DND-41 (cell line): ENCODE measurements at regions not wholly inside any gene's neighbourhood (a gene's known extent, or its start where the extent isn't known, plus 50 kb on each side); places are given as distances from the start of the nearest gene placed in this dataset.

ENCODE experiments used
- ATAC-seq: fragments of 200-7000 bp; cut with Tn5 transposase; 3 replicates; pipeline ENCODE4 v1.9.1; 2021; ENCODE audit warnings: low read depth; ENCODE audit not compliant: insufficient read depth
- DNase-seq: peaks from one replicate; pipeline ENCODE4 v3.0.0-alpha.2; 2020
- H2AFZ ChIP-seq: 2 replicates; pipeline ENCODE4 v1.6.0; 2012; ENCODE audit warnings: low read depth, low read length
- H3K27ac ChIP-seq: 2 replicates; pipeline ENCODE4 v1.5.1; 2012; ENCODE audit warnings: low read length, inconsistent platforms
- H3K27me3 ChIP-seq: fragments of 200-600 bp; sonication (generic); 2 replicates; pipeline ENCODE4 v1.6.0; 2012; ENCODE audit warnings: low read length, mild to moderate bottlenecking, inconsistent platforms; ENCODE audit not compliant: insufficient read depth, poor library complexity
- H3K36me3 ChIP-seq: 2 replicates; pipeline ENCODE4 v1.5.1; 2012; ENCODE audit warnings: low read length, inconsistent platforms; ENCODE audit not compliant: insufficient read depth
- H3K4me1 ChIP-seq: 2 replicates; pipeline ENCODE4 v1.5.1; 2012; ENCODE audit warnings: mild to moderate bottlenecking, low read length; ENCODE audit not compliant: insufficient read depth
- H3K4me2 ChIP-seq: 2 replicates; pipeline ENCODE4 v1.6.0; 2012; ENCODE audit warnings: mild to moderate bottlenecking, moderate library complexity, low read length, inconsistent platforms; ENCODE audit not compliant: insufficient read depth
- H3K4me3 ChIP-seq, 2 experiments: fragments of 200-600 bp in 1 of 2; shearing (Covaris generic) in 1 of 2; 2 replicates each; pipeline ENCODE4 v1.5.1; 2012 to 2016; ENCODE audit warnings: inconsistent platforms in 2 of 2, low read length in 2 of 2, mild to moderate bottlenecking in 2 of 2, low read depth in 1 of 2, moderate library complexity in 1 of 2
- H3K79me2 ChIP-seq: 2 replicates; pipeline ENCODE4 v1.6.0; 2012; ENCODE audit warnings: low read length, inconsistent platforms; ENCODE audit not compliant: insufficient read depth
- H3K9ac ChIP-seq: 2 replicates; pipeline ENCODE4 v1.6.0; 2012; ENCODE audit warnings: low read depth, mild to moderate bottlenecking, inconsistent platforms, low read length, moderate library complexity
- H3K9me3 ChIP-seq: 2 replicates; pipeline ENCODE4 v1.5.1; 2012; ENCODE audit warnings: low read length, moderate library complexity, mild to moderate bottlenecking, inconsistent platforms; ENCODE audit not compliant: insufficient read depth, severe bottlenecking
- H4K20me1 ChIP-seq: 2 replicates; pipeline ENCODE4 v1.6.0; 2012; ENCODE audit warnings: low read length; ENCODE audit not compliant: insufficient read depth
- EZH2 ChIP-seq: IDR thresholded peaks from 3 replicates; pipeline ENCODE4 v1.6.1; 2012; ENCODE audit warnings: borderline replicate concordance, low read depth, mild to moderate bottlenecking, moderate library complexity, low read length, inconsistent platforms; ENCODE audit not compliant: severe bottlenecking
- TF ChIP-seq, protein P1 (sequence below): IDR thresholded peaks from 2 replicates; pipeline ENCODE4 v1.5.1; 2012; ENCODE audit warnings: borderline replicate concordance, low read length, moderate library complexity, mild to moderate bottlenecking; ENCODE audit not compliant: poor library complexity, severe bottlenecking; ENCODE audit errors: extremely low read depth

DNA sequence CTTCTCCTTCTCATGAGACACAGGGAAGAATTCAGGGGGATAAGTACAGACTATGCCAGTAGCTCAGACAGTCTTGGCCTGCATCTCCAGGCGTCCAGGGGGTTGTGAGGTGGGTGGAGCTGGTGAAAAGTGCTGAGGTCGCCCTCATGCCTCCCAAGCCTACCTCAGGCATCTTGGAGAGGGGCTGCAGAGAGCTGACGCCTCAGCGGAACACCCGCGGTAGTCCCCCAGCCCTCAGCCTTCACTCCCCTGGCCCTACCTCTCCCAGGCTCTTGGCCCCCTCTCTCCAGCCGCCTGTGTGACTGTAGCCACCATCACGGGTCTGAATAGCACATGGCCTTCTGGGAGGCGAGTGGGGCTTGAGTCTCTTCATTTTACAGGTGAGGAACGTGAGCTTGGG is 59.8 kb upstream of the DLK1 start:
- H3K4me3 ChIP-seq, result no peak overlapping the region
- H3K27ac ChIP-seq, result no peak overlapping the region
- DNase-seq (no peak), ATAC-seq (no peak)
- no peaks in the 10 kb centered on the region for H3K79me2 ChIP-seq
- H3K27me3 ChIP-seq, result peaks cover 15% of the 10 kb centered on the region
- H3K4me2 ChIP-seq, result no peak overlapping the region
- H2AFZ ChIP-seq, result no peak overlapping the region
- H3K9me3 ChIP-seq, result no peaks in the 10 kb centered on the region
- H3K4me1 ChIP-seq, result no peaks in the 10 kb centered on the region
- TF ChIP-seq, protein P1, sequence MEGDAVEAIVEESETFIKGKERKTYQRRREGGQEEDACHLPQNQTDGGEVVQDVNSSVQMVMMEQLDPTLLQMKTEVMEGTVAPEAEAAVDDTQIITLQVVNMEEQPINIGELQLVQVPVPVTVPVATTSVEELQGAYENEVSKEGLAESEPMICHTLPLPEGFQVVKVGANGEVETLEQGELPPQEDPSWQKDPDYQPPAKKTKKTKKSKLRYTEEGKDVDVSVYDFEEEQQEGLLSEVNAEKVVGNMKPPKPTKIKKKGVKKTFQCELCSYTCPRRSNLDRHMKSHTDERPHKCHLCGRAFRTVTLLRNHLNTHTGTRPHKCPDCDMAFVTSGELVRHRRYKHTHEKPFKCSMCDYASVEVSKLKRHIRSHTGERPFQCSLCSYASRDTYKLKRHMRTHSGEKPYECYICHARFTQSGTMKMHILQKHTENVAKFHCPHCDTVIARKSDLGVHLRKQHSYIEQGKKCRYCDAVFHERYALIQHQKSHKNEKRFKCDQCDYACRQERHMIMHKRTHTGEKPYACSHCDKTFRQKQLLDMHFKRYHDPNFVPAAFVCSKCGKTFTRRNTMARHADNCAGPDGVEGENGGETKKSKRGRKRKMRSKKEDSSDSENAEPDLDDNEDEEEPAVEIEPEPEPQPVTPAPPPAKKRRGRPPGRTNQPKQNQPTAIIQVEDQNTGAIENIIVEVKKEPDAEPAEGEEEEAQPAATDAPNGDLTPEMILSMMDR, result no peak
- TF ChIP-seq EZH2, result no peak
- no peaks in the 10 kb centered on the region for H3K36me3 ChIP-seq
- H3K9ac ChIP-seq, result no peak overlapping the region
- no peaks in the 10 kb centered on the region for H4K20me1 ChIP-seq

GRCh38 chr14:100667656-100668055 is 59.0 kb upstream of the DLK1 start:
- Histone ChIP-seq H3K4me1 (no peaks in the 10 kb centered on the region), H3K4me2 (no peak overlapping the region), H3K36me3 (no peaks in the 10 kb centered on the region), H3K4me3 (no peak overlapping the region), H4K20me1 (no peaks in the 10 kb centered on the region), H3K27ac (no peak overlapping the region), H3K27me3 (peaks cover 23% of the 10 kb centered on the region), H3K9ac (no peak overlapping the region), H3K79me2 (no peaks in the 10 kb centered on the region), H2AFZ (no peak overlapping the region), H3K9me3 (no peaks in the 10 kb centered on the region)
- ATAC-seq, result no peak
- no peak for DNase-seq
- TF ChIP-seq EZH2, result no peak
- TF ChIP-seq, protein P1, result no peak

DNA sequence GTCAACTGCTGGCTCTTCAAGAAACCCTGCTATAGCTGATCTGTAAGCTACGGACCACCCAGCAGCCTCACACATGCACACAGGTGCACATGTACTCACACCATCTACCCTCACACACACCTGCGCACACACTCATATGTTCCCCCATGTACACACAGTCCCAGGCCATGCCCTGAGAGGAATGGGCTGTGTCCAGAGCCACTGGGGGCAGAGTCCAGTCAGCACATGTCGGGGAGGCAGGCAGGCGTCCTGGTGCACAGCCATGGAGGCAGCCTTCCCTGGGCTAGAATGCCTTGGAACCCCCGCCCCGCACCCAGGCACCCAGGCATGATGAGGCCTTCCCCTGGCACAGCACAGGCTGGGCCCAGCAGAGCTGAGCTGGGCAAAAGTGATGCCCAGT is 58.3 kb upstream of the DLK1 start:
- no peak overlapping the region for H3K4me3 ChIP-seq
- no peak for DNase-seq
- no peak overlapping the region for H3K27ac ChIP-seq
- no peak overlapping the region for H2AFZ ChIP-seq
- peaks cover 30% of the 10 kb centered on the region for H3K27me3 ChIP-seq
- no peak for TF ChIP-seq EZH2
- TF ChIP-seq, protein P1, result no peak
- no peaks in the 10 kb centered on the region for H3K36me3 ChIP-seq
- H4K20me1 ChIP-seq, result no peaks in the 10 kb centered on the region
- no peak for ATAC-seq
- no peak overlapping the region for H3K4me2 ChIP-seq
- H3K4me1 ChIP-seq, result no peaks in the 10 kb centered on the region
- H3K9me3 ChIP-seq, result no peaks in the 10 kb centered on the region
- H3K9ac ChIP-seq, result no peak overlapping the region
- H3K79me2 ChIP-seq, result no peaks in the 10 kb centered on the region

GRCh38 chr14:100669011-100669412 is 57.7 kb upstream of the DLK1 start:
- Histone ChIP-seq H3K4me3 (no peak overlapping the region), H3K27me3 (peaks cover 36% of the 10 kb centered on the region), H3K4me2 (no peak overlapping the region)

More at GRCh38 chr14:100669011-100669412, 57.7 kb upstream of the DLK1 start:
- H2AFZ ChIP-seq, result no peak overlapping the region
- DNase-seq, result no peak
- H3K9ac ChIP-seq, result no peak overlapping the region
- TF ChIP-seq, protein P1, result no peak
- TF ChIP-seq EZH2, result no peak
- ATAC-seq, result no peak
- H4K20me1 ChIP-seq, result no peaks in the 10 kb centered on the region
- H3K79me2 ChIP-seq, result no peaks in the 10 kb centered on the region
- H3K9me3 ChIP-seq, result no peaks in the 10 kb centered on the region
- no peaks in the 10 kb centered on the region for H3K4me1 ChIP-seq
- H3K36me3 ChIP-seq, result no peaks in the 10 kb centered on the region
- H3K27ac ChIP-seq, result no peak overlapping the region
